WTC11 (cell line): ENCODE measurements at regions not wholly inside any gene's neighbourhood (a gene's known extent, or its start where the extent isn't known, plus 50 kb on each side); places are given as distances from the start of the nearest gene placed in this dataset.
"Not testable (repeated sequence)": the region's sequence is repeated elsewhere in the genome, so short reads cannot be mapped to it uniquely, and the experiment has no call there.

Experiments used
- TCF7 ChIP-seq: sonication (generic); formaldehyde crosslinking; IDR thresholded peaks from 2 replicates; pipeline ENCODE4 v1.8.0; 2022; ENCODE audit warnings: mild to moderate bottlenecking, low read depth, missing genetic modification reagents, moderate library complexity
- ZNF512 ChIP-seq: sonication (generic); formaldehyde crosslinking; IDR thresholded peaks from 2 replicates; pipeline ENCODE4 v1.8.1; 2022; ENCODE audit warnings: missing genetic modification reagents, borderline replicate concordance
- TF ChIP-seq, protein P1 (sequence below): sonication (generic); formaldehyde crosslinking; conservative IDR thresholded peaks from 2 replicates; pipeline ENCODE4 v1.8.1; 2023; ENCODE audit warnings: mild to moderate bottlenecking, low read depth, missing genetic modification reagents, moderate library complexity
- TF ChIP-seq, protein P2 (sequence below): sonication (generic); formaldehyde crosslinking; IDR thresholded peaks from 2 replicates; pipeline ENCODE4 v1.8.0; 2023; ENCODE audit warnings: missing genetic modification reagents
- TF ChIP-seq, protein P3 (sequence below): fragments of 200-600 bp; IDR thresholded peaks from 2 replicates; pipeline ENCODE4 v1.8.0; 2022; ENCODE audit warnings: antibody characterized with exemption

GRCh38 chr2:89756616-89757015, 1065.1 kb downstream of the RPIA start:
- TF ChIP-seq, protein P1, sequence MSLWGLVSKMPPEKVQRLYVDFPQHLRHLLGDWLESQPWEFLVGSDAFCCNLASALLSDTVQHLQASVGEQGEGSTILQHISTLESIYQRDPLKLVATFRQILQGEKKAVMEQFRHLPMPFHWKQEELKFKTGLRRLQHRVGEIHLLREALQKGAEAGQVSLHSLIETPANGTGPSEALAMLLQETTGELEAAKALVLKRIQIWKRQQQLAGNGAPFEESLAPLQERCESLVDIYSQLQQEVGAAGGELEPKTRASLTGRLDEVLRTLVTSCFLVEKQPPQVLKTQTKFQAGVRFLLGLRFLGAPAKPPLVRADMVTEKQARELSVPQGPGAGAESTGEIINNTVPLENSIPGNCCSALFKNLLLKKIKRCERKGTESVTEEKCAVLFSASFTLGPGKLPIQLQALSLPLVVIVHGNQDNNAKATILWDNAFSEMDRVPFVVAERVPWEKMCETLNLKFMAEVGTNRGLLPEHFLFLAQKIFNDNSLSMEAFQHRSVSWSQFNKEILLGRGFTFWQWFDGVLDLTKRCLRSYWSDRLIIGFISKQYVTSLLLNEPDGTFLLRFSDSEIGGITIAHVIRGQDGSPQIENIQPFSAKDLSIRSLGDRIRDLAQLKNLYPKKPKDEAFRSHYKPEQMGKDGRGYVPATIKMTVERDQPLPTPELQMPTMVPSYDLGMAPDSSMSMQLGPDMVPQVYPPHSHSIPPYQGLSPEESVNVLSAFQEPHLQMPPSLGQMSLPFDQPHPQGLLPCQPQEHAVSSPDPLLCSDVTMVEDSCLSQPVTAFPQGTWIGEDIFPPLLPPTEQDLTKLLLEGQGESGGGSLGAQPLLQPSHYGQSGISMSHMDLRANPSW (CRISPR knock-in tag): not testable (repeated sequence)
- not testable (repeated sequence) for TF ChIP-seq ZNF512; TCF7 (CRISPR knock-in tag)
- TF ChIP-seq, protein P2, sequence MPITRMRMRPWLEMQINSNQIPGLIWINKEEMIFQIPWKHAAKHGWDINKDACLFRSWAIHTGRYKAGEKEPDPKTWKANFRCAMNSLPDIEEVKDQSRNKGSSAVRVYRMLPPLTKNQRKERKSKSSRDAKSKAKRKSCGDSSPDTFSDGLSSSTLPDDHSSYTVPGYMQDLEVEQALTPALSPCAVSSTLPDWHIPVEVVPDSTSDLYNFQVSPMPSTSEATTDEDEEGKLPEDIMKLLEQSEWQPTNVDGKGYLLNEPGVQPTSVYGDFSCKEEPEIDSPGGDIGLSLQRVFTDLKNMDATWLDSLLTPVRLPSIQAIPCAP (CRISPR knock-in tag): not testable (repeated sequence)
- TF ChIP-seq, protein P3, sequence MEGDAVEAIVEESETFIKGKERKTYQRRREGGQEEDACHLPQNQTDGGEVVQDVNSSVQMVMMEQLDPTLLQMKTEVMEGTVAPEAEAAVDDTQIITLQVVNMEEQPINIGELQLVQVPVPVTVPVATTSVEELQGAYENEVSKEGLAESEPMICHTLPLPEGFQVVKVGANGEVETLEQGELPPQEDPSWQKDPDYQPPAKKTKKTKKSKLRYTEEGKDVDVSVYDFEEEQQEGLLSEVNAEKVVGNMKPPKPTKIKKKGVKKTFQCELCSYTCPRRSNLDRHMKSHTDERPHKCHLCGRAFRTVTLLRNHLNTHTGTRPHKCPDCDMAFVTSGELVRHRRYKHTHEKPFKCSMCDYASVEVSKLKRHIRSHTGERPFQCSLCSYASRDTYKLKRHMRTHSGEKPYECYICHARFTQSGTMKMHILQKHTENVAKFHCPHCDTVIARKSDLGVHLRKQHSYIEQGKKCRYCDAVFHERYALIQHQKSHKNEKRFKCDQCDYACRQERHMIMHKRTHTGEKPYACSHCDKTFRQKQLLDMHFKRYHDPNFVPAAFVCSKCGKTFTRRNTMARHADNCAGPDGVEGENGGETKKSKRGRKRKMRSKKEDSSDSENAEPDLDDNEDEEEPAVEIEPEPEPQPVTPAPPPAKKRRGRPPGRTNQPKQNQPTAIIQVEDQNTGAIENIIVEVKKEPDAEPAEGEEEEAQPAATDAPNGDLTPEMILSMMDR: not testable (repeated sequence)
